ENCODE measurements at regions not wholly inside any gene's neighbourhood (a gene's known extent, or its start where the extent isn't known, plus 50 kb on each side); places are given as distances from the start of the nearest gene placed in this dataset.
"Not testable (repeated sequence)": the region's sequence is repeated elsewhere in the genome, so short reads cannot be mapped to it uniquely, and the experiment has no call there.

GRCh38 chr3:126292318-126293070, 64.7 kb downstream of the KLF15 start:
- DNase-seq = no peak

GRCh38 chr3:126291537-126291936, 65.7 kb downstream of the KLF15 start:
- DNase-seq = no peak

- no peak for DNase-seq
Observed at GRCh38 chr3:126291061-126291460, 66.1 kb downstream of the KLF15 start.

GRCh38 chr3:126290325-126290724, 66.9 kb downstream of the KLF15 start:
- no peak for DNase-seq

DNA sequence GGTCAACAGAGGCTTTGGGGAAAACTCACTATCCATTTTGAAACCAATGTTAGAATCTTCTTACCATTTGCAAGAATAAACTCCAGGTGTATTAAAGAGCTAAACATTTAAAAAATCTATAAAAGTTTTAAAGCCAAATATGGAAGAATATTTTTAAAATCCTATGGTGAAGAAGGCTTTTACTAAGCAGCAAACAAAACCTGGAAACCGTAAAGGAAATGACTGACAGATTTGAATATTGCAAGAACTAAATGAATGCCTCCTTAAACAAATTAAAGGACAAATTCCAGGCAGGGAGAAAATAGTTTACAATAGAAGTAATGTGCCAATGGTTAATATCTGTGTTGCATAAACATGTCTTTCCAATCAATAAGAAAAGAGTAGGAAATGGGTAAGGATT, 68.1 kb downstream of the KLF15 start:
- DNase-seq = no peak

GRCh38 chr3:126288314-126288713, 68.9 kb downstream of the KLF15 start:
- no peak for DNase-seq

- DNase-seq = no peak
Observed at GRCh38 chr3:126287536-126288241, 69.5 kb downstream of the KLF15 start.

GRCh38 chr3:126287171-126287535, 70.1 kb downstream of the KLF15 start:
- no peak for DNase-seq

GRCh38 chr3:126285369-126285768, 71.8 kb downstream of the KLF15 start:
- DNase-seq = no peak

- no peak for DNase-seq
Observed at GRCh38 chr3:126284258-126284904, 72.8 kb downstream of the KLF15 start.

- DNase-seq = not testable (repeated sequence)
Observed at GRCh38 chr3:126283651-126284050, 73.6 kb downstream of the KLF15 start.

GRCh38 chr3:126279853-126280252, 77.4 kb downstream of the KLF15 start:
- no peak for DNase-seq

- no peak for DNase-seq
Observed at GRCh38 chr3:126277629-126278378, 79.4 kb downstream of the KLF15 start.

DNA sequence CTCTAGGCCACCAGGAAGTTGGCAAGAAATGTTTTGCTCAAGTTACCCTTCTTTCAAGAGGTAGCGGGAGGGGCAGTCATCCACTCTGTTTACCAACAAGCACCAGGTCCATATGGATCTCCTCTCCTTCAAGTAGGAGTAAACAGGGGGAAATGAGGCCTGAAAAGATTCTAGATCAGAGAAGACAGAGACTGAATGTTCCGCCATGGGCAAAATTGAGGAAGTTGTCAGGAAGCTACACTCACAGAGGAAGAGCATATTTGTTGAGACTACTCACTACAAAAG, 81.6 kb downstream of the KLF15 start:
- no peak for DNase-seq

GRCh38 chr3:126274735-126275619, 82.2 kb downstream of the KLF15 start:
- DNase-seq = no peak

GRCh38 chr3:126270145-126270811, 86.9 kb downstream of the KLF15 start:
- DNase-seq = peak; percentile 26

DNA sequence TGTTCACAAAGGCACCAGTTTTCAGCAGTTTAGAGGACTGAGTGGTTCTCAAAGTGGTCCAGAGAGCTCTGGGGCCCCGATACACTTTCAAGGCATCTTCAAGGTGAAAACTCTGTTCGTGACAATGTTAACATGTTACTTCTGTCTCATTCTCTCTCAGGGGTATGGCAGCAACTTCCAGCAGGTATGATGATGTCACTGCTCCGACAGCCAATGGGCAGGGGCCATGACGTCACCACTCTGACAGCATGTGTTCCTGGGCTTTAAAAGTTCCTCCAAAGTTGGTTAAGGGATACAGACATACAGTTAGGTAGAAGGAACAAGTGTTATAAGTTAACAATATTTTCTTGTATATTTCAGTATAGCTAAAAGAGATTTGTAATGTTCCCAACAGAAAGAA, 87.9 kb downstream of the KLF15 start:
- DNase-seq = no peak

DNA sequence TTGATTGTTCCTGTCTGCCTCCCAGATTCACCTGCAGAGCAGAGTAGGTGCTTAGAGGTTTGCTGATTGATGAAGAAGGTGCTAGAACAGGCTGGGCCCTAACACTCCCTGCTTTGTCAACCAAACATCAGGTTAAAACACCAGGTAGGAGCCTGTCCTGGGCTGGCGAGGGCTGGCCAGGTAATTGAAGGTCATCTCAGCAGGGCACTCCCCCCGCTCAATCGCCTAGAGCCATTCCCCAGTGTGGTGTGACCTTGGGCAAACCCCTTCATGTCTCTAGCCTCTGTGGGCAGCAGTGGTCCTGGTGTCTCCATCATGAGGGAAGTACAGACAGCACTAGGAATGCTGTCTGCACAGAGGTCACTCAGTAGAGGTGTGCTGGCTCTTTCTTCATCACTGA, 88.3 kb downstream of the KLF15 start:
- no peak for DNase-seq

DNA sequence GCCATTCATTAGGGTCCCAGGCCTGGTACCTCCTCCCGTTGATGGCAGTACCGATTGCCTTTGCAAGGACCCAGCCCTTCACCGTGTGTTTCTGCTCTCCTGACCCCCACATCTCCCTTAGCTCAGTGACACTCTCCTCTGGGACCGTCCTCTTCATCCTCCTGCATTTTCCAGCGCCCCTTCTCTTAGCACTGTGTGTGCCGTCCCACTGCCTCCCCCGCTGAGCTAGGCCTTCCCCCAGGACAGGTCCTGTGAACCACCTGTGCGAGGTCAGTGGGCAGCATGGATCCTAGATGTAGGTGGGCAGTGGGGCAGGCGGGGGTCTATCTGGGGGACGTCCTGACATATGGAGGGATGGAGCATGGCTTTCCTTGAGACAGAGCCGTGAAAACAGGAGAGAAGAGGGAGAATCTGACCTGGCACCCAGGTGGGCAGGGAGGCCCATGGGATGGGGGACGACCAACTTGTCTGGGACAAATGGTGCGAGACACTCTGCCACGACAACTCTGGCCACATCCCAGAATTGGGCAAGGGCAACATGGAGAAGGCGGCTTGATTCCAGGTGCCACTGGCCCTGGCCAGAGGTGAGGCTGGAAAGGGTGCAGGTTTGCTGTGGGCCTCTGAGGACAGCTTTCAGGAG, 87.7 kb upstream of the ALDH1L1 start:
- no peak for DNase-seq

DNA sequence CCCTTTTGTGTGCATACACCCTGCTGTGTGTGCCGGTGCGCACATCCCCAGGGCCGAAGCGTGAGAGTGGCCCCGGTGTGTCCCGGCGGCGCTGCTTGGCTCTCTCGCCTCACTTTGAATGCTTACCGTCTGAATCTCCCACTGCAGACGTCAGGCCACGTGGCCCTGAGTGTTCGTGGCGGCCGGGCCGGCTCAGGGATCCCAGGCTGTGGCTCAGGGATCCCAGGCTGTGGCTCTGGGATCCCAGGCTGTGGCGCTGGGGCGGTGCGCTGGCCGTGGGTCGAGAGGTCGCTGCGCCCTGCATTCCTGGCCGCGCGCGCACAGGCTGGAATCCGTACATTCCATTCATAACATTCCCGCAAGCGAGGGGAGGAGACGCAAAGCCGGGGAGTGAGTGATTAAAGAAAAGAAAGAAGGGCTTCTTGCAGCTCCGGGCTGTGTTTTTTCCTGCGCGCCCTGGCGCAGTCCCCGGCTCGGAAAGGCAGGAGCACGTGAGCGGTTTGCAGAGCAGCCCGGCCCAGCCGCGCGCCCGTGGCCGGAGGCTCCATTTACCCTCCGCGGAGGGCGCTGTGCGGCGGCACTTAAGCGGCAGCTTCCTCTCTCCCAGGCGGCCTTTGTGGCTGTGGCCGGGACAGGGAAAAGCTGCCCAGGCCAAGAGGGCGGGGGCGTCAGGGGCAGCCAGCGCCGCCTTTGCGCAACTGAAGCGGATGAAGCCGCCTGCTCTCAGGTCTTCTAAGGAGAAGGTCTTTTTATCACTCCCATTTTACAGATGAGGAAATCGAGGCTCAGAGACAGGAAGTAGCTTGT, 87.0 kb upstream of the ALDH1L1 start:
- peak; percentile 66 for DNase-seq

All from hindlimb muscle (tissue), 1 donor.